ENCODE measurements at regions not wholly inside any gene's neighbourhood (a gene's known extent, or its start where the extent isn't known, plus 50 kb on each side); places are given as distances from the start of the nearest gene placed in this dataset.
"Not testable (repeated sequence)": the region's sequence is repeated elsewhere in the genome, so short reads cannot be mapped to it uniquely, and the experiment has no call there.

DNA sequence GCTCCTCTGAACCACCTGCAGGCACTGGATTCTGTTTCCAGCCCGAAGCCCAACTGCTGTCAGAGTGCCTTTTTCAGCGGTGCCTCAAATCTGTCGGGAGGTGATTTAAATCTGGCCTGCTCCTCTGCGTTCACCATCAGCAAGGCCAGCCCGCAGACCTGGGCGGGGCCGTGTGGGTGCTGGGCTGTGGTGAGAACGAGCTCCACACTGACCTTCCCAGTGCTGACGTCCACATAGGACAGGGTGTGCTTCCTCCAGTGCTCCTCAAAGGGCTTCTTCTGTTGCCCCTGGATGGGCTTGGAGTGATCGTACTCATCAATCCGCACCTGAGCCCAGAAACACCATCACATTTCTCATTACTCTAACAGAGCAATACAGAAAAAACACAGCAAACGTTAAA lies 56.9 kb upstream of the TNK2 start:
- H3K9ac ChIP-seq (ENCODE audit: low read depth, low read length, poor library complexity, severe bottlenecking); H3K9me3 ChIP-seq (ENCODE audit: insufficient read depth, low read depth, low read length); H3K9me2 ChIP-seq (replicated peaks; ENCODE audit: low read depth, low read length); H4K20me1 ChIP-seq (ENCODE audit: insufficient read depth, low read length, poor library complexity, severe bottlenecking); H3K27me3 ChIP-seq (ENCODE audit: insufficient read depth, low read length, poor library complexity, severe bottlenecking); H3K4me2 ChIP-seq (ENCODE audit: low read depth, low read length, poor library complexity, severe bottlenecking); H3K4me1 ChIP-seq (ENCODE audit: insufficient read depth, low read length, poor library complexity, severe bottlenecking); H2AFZ ChIP-seq (ENCODE audit: low read length); H3K79me2 ChIP-seq (ENCODE audit: insufficient read depth, low read length); H3F3A ChIP-seq (ENCODE audit: low read depth); H3K4me3 ChIP-seq (ENCODE audit: low read length, poor library complexity, severe bottlenecking): not testable (repeated sequence)
- peaks cover 26% of the 10 kb centered on the region; the same call in 1 of the 2 replicates for H3K36me3 ChIP-seq (ENCODE audit: insufficient read depth, low read length)

DNA sequence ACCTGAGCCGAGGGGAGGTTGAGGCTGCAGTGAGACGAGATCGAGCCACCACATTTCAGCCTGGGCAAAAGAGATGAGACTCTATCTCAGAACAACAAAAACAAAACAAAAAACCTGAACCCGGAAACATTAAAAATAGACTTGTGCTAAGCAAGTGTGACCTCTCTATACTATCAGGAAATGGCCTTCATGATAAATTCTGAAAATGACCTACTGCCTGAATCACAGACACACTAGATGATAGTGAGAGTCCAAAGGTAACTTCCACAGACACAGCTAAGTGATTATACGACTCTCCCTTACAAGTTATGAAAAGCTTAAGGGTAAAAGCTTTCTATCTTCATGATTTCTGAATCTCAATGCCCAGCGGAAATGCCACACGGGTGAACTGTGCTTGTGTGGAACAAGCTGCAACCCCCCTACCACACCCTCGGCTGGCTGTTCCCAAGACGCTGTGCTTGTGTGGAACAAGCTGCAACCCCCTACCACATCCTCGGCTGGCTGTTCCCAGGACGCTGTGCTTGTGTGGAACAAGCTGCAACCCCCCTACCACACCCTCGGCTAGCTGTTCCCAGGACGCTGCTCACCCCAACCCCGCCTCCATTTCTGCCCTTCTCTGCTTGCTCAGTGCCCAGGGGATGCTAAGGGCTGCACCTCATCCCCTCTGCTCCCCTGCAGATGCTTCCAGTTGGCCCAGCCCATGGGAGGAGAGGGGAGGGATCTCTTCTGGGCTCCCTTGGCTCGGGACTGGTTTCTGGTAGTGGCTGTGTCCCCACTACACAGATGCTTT lies 56.2 kb upstream of the TNK2 start:
- not testable (repeated sequence) for H2AFZ ChIP-seq (ENCODE audit: low read length); H3K27me3 ChIP-seq (ENCODE audit: insufficient read depth, low read length, poor library complexity, severe bottlenecking); H3K4me3 ChIP-seq (ENCODE audit: low read length, poor library complexity, severe bottlenecking); H3K4me1 ChIP-seq (ENCODE audit: insufficient read depth, low read length, poor library complexity, severe bottlenecking); H3K9ac ChIP-seq (ENCODE audit: low read depth, low read length, poor library complexity, severe bottlenecking); H3K79me2 ChIP-seq (ENCODE audit: insufficient read depth, low read length); H3K4me2 ChIP-seq (ENCODE audit: low read depth, low read length, poor library complexity, severe bottlenecking); H3K9me2 ChIP-seq (replicated peaks; ENCODE audit: low read depth, low read length); H4K20me1 ChIP-seq (ENCODE audit: insufficient read depth, low read length, poor library complexity, severe bottlenecking); H3K9me3 ChIP-seq (ENCODE audit: insufficient read depth, low read depth, low read length); H3F3A ChIP-seq (ENCODE audit: low read depth)
- H3K36me3 ChIP-seq (ENCODE audit: insufficient read depth, low read length) = peaks cover 21% of the 10 kb centered on the region; the same call in 1 of the 2 replicates

DNA sequence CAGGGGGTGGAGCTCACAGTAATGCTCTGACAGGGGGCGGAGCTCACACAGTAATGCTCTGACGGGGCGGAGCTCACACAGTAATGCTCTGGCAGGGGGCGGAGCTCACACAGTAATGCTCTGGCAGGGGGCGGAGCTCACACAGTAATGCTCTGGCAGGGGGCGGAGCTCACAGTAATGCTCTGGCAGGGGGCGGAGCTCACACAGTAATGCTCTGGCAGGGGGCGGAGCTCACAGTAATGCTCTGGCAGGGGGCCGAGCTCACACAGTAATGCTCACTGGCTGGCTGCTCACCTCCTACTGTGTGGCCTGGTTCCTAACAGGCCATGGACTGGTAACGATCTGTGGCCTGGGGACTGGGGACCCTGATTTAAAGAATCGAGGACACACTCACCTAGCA lies 53.9 kb upstream of the TNK2 start:
- H3K36me3 ChIP-seq (ENCODE audit: insufficient read depth, low read length) = peaks cover 17% of the 10 kb centered on the region; the same call in 1 of the 2 replicates
- H4K20me1 ChIP-seq (ENCODE audit: insufficient read depth, low read length, poor library complexity, severe bottlenecking); H3F3A ChIP-seq (ENCODE audit: low read depth); H3K79me2 ChIP-seq (ENCODE audit: insufficient read depth, low read length); H3K9ac ChIP-seq (ENCODE audit: low read depth, low read length, poor library complexity, severe bottlenecking); H3K9me2 ChIP-seq (replicated peaks; ENCODE audit: low read depth, low read length); H3K4me1 ChIP-seq (ENCODE audit: insufficient read depth, low read length, poor library complexity, severe bottlenecking); H3K27me3 ChIP-seq (ENCODE audit: insufficient read depth, low read length, poor library complexity, severe bottlenecking); H2AFZ ChIP-seq (ENCODE audit: low read length); H3K4me2 ChIP-seq (ENCODE audit: low read depth, low read length, poor library complexity, severe bottlenecking); H3K4me3 ChIP-seq (ENCODE audit: low read length, poor library complexity, severe bottlenecking); H3K9me3 ChIP-seq (ENCODE audit: insufficient read depth, low read depth, low read length): not testable (repeated sequence)

DNA sequence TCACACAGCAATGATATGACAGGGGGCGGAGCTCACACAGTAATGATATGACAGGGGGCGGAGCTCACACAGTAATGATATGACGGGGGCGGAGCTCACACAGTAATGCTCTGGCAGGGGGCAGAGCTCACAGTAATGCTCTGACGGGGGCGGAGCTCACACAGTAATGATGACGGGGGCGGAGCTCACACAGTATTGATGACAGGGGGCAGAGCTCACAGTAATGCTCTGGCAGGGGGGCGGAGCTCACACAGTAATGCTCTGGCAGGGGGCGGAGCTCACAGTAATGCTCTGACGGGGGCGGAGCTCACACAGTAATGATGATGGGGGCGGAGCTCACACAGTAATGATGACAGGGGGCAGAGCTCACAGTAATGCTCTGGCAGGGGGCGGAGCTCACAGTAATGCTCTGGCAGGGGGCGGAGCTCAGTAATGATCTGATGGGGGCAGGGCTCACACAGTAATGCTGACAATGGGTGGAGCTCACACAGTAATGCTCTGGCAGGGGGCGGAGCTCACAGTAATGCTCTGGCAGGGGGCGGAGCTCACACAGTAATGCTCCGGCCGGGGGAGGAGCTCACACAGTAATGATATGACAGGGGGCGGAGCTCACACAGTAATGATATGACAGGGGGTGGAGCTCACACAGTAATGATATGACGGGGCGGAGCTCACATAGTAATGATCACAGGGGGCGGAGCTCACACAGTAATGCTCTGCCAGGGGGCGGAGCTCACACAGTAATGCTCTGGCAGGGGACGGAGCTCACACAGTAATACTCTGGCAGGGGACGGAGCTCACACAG lies 52.8 kb upstream of the TNK2 start:
- not testable (repeated sequence) for H3K9me2 ChIP-seq (replicated peaks; ENCODE audit: low read depth, low read length); H3K4me2 ChIP-seq (ENCODE audit: low read depth, low read length, poor library complexity, severe bottlenecking); H3K9ac ChIP-seq (ENCODE audit: low read depth, low read length, poor library complexity, severe bottlenecking); H4K20me1 ChIP-seq (ENCODE audit: insufficient read depth, low read length, poor library complexity, severe bottlenecking); H3F3A ChIP-seq (ENCODE audit: low read depth); H2AFZ ChIP-seq (ENCODE audit: low read length); H3K27me3 ChIP-seq (ENCODE audit: insufficient read depth, low read length, poor library complexity, severe bottlenecking); H3K79me2 ChIP-seq (ENCODE audit: insufficient read depth, low read length); H3K9me3 ChIP-seq (ENCODE audit: insufficient read depth, low read depth, low read length); H3K4me3 ChIP-seq (ENCODE audit: low read length, poor library complexity, severe bottlenecking); H3K4me1 ChIP-seq (ENCODE audit: insufficient read depth, low read length, poor library complexity, severe bottlenecking)
- H3K36me3 ChIP-seq (ENCODE audit: insufficient read depth, low read length) = peaks cover 17% of the 10 kb centered on the region; the same call in 1 of the 2 replicates

DNA sequence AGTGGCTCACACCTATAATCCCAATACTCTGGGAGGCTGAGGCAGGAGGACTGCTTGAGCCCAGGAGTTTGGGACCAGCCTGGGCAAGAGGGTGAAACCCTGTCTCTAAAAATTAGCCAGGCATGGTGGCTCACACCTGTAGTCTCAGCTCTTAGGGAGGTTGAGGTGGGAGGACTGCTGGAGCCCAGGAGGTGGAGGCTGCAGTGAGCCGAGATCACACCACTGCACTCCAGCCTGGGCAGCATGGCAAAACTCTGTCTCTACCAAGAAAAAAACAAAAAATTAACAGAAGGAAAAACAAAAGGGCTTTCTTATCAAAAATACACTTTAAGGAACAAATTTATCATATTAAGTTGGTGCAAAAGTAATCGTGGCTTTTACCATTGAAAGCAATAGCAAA lies 51.8 kb upstream of the TNK2 start:
- not testable (repeated sequence) for H3K9ac ChIP-seq (ENCODE audit: low read depth, low read length, poor library complexity, severe bottlenecking); H3K9me3 ChIP-seq (ENCODE audit: insufficient read depth, low read depth, low read length); H3K79me2 ChIP-seq (ENCODE audit: insufficient read depth, low read length); H3K27me3 ChIP-seq (ENCODE audit: insufficient read depth, low read length, poor library complexity, severe bottlenecking); H3K9me2 ChIP-seq (replicated peaks; ENCODE audit: low read depth, low read length); H2AFZ ChIP-seq (ENCODE audit: low read length); H3K4me3 ChIP-seq (ENCODE audit: low read length, poor library complexity, severe bottlenecking); H3K4me1 ChIP-seq (ENCODE audit: insufficient read depth, low read length, poor library complexity, severe bottlenecking); H3K4me2 ChIP-seq (ENCODE audit: low read depth, low read length, poor library complexity, severe bottlenecking); H4K20me1 ChIP-seq (ENCODE audit: insufficient read depth, low read length, poor library complexity, severe bottlenecking); H3F3A ChIP-seq (ENCODE audit: low read depth); H3K36me3 ChIP-seq (ENCODE audit: insufficient read depth, low read length)

DNA sequence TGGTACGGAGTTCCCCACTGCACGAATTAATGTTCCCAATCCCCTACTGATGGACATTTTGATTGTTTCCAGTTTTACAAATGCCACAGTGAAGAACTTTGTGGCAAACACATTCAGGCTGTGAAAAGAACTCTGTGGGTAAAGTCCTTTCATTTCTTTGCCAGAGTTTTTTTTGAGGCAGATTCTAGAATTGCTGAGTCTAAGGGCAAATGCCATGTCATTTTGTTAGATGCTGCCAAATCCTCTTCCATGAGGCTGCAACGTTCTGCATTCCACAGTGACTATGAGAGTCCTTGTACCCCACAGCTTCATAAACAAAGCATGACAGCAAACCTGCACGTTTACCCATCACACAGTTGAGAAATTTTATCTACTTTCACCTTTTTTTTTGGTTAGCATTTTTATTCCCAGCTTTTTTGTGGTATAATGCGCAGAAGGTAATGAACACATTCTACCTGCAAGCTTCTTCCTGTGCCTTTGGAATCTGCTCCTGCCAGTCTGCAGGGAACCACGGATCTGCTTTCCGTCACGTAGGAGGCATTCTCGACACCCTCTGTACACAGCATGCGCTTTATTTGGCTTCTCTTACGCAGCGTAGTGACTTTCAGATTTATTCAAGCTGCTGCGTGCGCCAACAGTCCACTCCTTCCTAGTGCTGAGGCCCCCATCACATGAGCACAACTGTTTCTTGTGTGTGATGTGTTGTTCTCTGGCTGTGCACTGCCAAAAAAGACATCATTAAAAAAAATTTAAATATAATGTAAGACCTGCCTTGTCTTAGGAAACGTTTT lies 51.2 kb upstream of the TNK2 start:
- not testable (repeated sequence) for H3K79me2 ChIP-seq (ENCODE audit: insufficient read depth, low read length); H3F3A ChIP-seq (ENCODE audit: low read depth); H3K36me3 ChIP-seq (ENCODE audit: insufficient read depth, low read length); H3K9me2 ChIP-seq (replicated peaks; ENCODE audit: low read depth, low read length); H3K4me1 ChIP-seq (ENCODE audit: insufficient read depth, low read length, poor library complexity, severe bottlenecking); H2AFZ ChIP-seq (ENCODE audit: low read length); H3K4me3 ChIP-seq (ENCODE audit: low read length, poor library complexity, severe bottlenecking); H4K20me1 ChIP-seq (ENCODE audit: insufficient read depth, low read length, poor library complexity, severe bottlenecking); H3K27me3 ChIP-seq (ENCODE audit: insufficient read depth, low read length, poor library complexity, severe bottlenecking); H3K9me3 ChIP-seq (ENCODE audit: insufficient read depth, low read depth, low read length); H3K9ac ChIP-seq (ENCODE audit: low read depth, low read length, poor library complexity, severe bottlenecking); H3K4me2 ChIP-seq (ENCODE audit: low read depth, low read length, poor library complexity, severe bottlenecking)

DNA sequence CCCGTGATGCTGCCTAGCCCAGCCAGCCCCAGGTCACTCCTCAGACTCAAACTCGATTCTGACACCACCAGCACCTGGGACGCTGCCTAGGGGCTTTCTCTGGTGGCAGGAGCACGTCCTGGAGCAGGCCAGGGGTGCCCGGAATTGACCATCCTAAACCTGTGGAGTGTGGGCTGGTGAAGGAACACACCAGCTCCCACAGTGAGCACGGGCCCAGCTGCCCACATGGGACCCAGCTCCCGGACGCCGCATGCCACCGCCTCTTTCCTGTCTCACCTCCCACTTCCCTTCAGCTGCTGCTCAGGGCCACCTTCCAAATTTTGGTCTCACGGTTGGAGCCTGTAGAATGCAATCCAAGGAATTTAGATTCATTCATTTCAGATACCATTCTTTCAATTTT lies 50.4 kb upstream of the TNK2 start:
- H3K27me3 ChIP-seq (ENCODE audit: insufficient read depth, low read length, poor library complexity, severe bottlenecking); H3K4me1 ChIP-seq (ENCODE audit: insufficient read depth, low read length, poor library complexity, severe bottlenecking); H3K79me2 ChIP-seq (ENCODE audit: insufficient read depth, low read length); H3K4me2 ChIP-seq (ENCODE audit: low read depth, low read length, poor library complexity, severe bottlenecking); H3K9ac ChIP-seq (ENCODE audit: low read depth, low read length, poor library complexity, severe bottlenecking); H3K4me3 ChIP-seq (ENCODE audit: low read length, poor library complexity, severe bottlenecking); H3F3A ChIP-seq (ENCODE audit: low read depth); H3K9me2 ChIP-seq (replicated peaks; ENCODE audit: low read depth, low read length); H3K9me3 ChIP-seq (ENCODE audit: insufficient read depth, low read depth, low read length); H3K36me3 ChIP-seq (ENCODE audit: insufficient read depth, low read length); H2AFZ ChIP-seq (ENCODE audit: low read length); H4K20me1 ChIP-seq (ENCODE audit: insufficient read depth, low read length, poor library complexity, severe bottlenecking): not testable (repeated sequence)

Data from Loucy (cell line).